Naive B cell (primary cell): ENCODE measurements at regions not wholly inside any gene's neighbourhood (a gene's known extent, or its start where the extent isn't known, plus 50 kb on each side); places are given as distances from the start of the nearest gene placed in this dataset.

ENCODE experiments used
- ATAC-seq, 2 donors: fragments of 150-1000 bp; cut with Tn5 transposase; 2 replicates each; pipeline ENCODE4 v1.10.0; 2021; ENCODE audit warnings: low read depth in 2 of 2, mild to moderate bottlenecking in 2 of 2, moderate library complexity in 2 of 2
- DNase-seq: peaks from one replicate; pipeline ENCODE4 v3.0.0; 2022
- H3K27ac Mint-ChIP-seq, 6 donors: one replicate each; pipeline ENCODE4 v1.8.0; 2020 to 2022; ENCODE audit warnings: mild to moderate bottlenecking in 6 of 6, mixed read lengths in 6 of 6, moderate library complexity in 5 of 6, inconsistent platforms in 2 of 6
- H3K27me3 Mint-ChIP-seq, 3 donors: one replicate each; pipeline ENCODE4 v1.8.0; 2021 to 2022; ENCODE audit warnings: mixed read lengths in 3 of 3, mild to moderate bottlenecking in 1 of 3
- H3K36me3 Mint-ChIP-seq, 2 donors: one replicate each; pipeline ENCODE4 v1.8.0; 2020 to 2022; ENCODE audit warnings: mixed read lengths in 2 of 2, inconsistent platforms in 1 of 2, mild to moderate bottlenecking in 1 of 2
- H3K4me1 Mint-ChIP-seq, 3 donors: one replicate each; pipeline ENCODE4 v1.8.0; 2020 to 2022; ENCODE audit warnings: mixed read lengths in 3 of 3, inconsistent platforms in 1 of 3, mild to moderate bottlenecking in 1 of 3, moderate library complexity in 1 of 3
- H3K4me3 Mint-ChIP-seq, 8 donors: one replicate each; pipeline ENCODE4 v1.8.0; 2020 to 2022; ENCODE audit warnings: mild to moderate bottlenecking in 8 of 8, mixed read lengths in 8 of 8, moderate library complexity in 8 of 8, inconsistent platforms in 2 of 8
- H3K9me3 Mint-ChIP-seq, 7 donors: one replicate each; pipeline ENCODE4 v1.8.0; 2020 to 2022; ENCODE audit warnings: mixed read lengths in 7 of 7, mild to moderate bottlenecking in 5 of 7, inconsistent platforms in 2 of 7, moderate library complexity in 1 of 7

DNA sequence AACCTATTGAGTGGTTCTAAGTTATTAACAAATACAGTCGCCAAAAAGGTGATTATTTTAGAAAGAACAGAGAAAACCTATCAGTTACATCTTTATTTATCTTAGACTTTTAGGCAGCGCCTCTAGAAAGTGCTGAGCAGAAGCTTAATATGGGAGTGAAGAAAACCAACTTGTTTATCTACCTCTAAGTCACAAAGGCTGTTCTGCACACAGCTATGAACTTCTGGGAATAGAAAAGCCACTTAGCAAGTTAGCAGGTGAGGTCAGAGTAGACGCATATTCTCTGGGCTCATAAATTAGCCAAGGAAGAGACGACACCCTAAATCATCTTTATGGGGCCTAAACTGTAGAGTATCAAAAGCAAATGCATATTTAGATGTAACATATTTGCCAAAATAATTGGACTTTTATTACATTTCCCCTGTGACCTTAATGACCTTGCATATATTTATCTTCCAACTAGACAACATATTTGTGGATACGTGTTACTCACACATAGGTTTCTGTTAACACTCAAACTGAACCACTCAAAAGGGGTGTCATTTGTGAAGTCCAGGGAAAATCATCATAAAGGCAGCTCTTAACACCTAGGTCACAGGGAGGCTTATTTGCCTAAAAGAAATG is 267.1 kb downstream of the ADGB start:
- Mint-ChIP-seq H3K27me3 (no peaks in the 10 kb centered on the region), H3K4me3 (no peak overlapping the region), H3K27ac (no peak overlapping the region), H3K4me1 (peaks cover 2 to 5% (median 4%) of the 10 kb centered on the region in 3 donors), H3K9me3 (no peaks in the 10 kb centered on the region), H3K36me3 (no peaks in the 10 kb centered on the region)
- DNase-seq, result no peak
- ATAC-seq, result no peak

DNA sequence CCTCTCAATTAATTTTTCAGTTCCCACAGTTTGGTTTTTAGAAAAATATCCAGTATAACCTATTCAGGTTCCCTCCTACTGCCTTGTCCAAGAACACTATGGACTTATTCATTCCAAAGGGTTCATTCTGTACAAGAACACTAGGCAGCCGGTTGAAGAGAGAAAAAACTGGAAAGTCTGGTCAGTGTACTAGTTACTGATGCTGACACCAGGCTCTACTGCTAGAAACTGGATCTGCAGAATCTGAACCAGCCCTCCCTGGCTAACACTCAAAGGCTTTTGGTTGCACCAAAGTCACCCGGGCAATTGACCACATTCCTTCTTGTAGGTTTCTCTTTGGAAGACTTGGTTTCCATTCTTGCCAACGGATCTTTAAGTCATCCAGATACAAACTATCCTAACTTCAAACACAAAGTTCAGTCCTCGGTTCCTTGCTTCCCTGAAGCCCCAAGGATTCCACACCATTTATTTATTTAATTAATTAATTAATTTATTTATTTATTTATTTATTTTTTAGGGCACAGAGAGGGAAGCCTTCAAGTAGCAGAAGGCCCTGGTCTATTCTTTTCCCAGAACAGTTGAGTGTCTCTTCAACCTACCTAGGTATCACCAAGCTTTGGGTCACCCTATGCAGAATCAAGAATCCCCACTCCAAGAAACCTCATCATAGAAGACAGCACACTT is 268.1 kb downstream of the ADGB start:
- Mint-ChIP-seq H3K36me3 (no peaks in the 10 kb centered on the region), H3K4me3 (no peak overlapping the region), H3K27me3 (no peaks in the 10 kb centered on the region), H3K9me3 (no peaks in the 10 kb centered on the region), H3K4me1 (peaks cover 3 to 6% (median 4%) of the 10 kb centered on the region in 3 donors), H3K27ac (no peak overlapping the region)
- DNase-seq, result no peak
- no peak for ATAC-seq

GRCh38 chr6:146868671-146869209 is 270.0 kb downstream of the ADGB start:
- Mint-ChIP-seq H3K9me3 (no peaks in the 10 kb centered on the region), H3K4me1 (peaks cover 3 to 6% (median 4%) of the 10 kb centered on the region in 3 donors), H3K27ac (no peak overlapping the region), H3K27me3 (no peaks in the 10 kb centered on the region), H3K4me3 (no peak overlapping the region), H3K36me3 (no peaks in the 10 kb centered on the region)
- ATAC-seq, result no peak
- DNase-seq, result no peak

- Mint-ChIP-seq H3K36me3 (no peaks in the 10 kb centered on the region), H3K9me3 (no peaks in the 10 kb centered on the region), H3K4me3 (no peak overlapping the region), H3K4me1 (peaks cover 3 to 6% (median 4%) of the 10 kb centered on the region in 3 donors), H3K27me3 (no peaks in the 10 kb centered on the region), H3K27ac (peak overlapping the region in 3 of 6 donors; percentile 69 to 77 (median 74))
- DNase-seq (no peak), ATAC-seq (no peak)
Observed at GRCh38 chr6:146870760-146871159, 272.0 kb downstream of the ADGB start.

- H3K36me3 Mint-ChIP-seq, result no peaks in the 10 kb centered on the region
- peaks cover 12 to 13% (median 13%) of the 10 kb centered on the region in 3 donors for H3K4me1 Mint-ChIP-seq
- no peak overlapping the region for H3K4me3 Mint-ChIP-seq
- H3K9me3 Mint-ChIP-seq, result no peaks in the 10 kb centered on the region
- no peaks in the 10 kb centered on the region for H3K27me3 Mint-ChIP-seq
- no peak for ATAC-seq
- DNase-seq, result no peak
- H3K27ac Mint-ChIP-seq, result no peak overlapping the region
Observed at GRCh38 chr6:146871611-146872425, 273.0 kb downstream of the ADGB start.

- no peaks in the 10 kb centered on the region for H3K36me3 Mint-ChIP-seq
- ATAC-seq (no peak), DNase-seq (no peak)
- no peaks in the 10 kb centered on the region for H3K27me3 Mint-ChIP-seq
- no peak overlapping the region for H3K4me3 Mint-ChIP-seq
- H3K27ac Mint-ChIP-seq, result no peak overlapping the region
- H3K9me3 Mint-ChIP-seq, result no peaks in the 10 kb centered on the region
- H3K4me1 Mint-ChIP-seq, result peaks cover 15 to 18% (median 17%) of the 10 kb centered on the region in 3 donors
Observed at GRCh38 chr6:146872426-146872785, 273.6 kb downstream of the ADGB start.

DNA sequence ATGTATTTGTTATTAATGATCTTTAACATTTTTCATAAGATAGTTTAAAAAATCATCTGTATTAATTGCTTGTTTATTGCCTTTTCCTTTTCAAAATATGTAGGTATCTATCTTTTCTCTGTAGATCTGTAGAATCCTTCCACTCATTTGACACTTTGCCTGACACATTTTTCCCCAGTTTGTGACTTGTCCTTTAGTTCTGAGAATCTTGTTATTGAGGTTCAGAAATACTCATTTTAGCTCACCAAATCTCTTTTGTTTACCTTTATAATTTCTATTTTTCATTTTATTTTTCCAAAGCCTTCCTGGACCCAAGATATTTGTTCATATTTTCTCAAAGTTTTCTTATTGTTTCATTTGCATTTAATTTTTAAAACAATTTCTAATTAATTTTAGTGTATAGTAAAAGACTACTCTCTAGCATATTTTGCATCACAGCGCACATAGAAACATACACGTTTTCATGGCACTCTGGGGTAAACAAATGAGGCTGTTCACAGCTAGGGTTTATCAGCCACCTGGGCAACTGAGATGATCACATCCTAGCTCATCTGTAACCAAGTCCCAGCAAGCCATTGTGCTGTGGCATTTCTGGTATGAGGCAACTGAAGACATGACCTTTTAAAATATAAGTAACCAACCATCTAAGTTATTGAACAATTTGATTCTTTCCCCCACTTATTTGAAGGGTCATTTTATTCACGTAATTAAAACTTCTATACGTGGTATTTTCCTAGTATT is 275.7 kb downstream of the ADGB start:
- no peaks in the 10 kb centered on the region for H3K9me3 Mint-ChIP-seq
- H3K4me1 Mint-ChIP-seq, result peaks cover 15 to 23% (median 18%) of the 10 kb centered on the region in 3 donors
- DNase-seq (no peak), ATAC-seq (no peak)
- H3K27ac Mint-ChIP-seq, result no peak overlapping the region
- H3K36me3 Mint-ChIP-seq, result no peaks in the 10 kb centered on the region
- no peak overlapping the region for H3K4me3 Mint-ChIP-seq
- no peaks in the 10 kb centered on the region for H3K27me3 Mint-ChIP-seq

- no peak overlapping the region for H3K4me3 Mint-ChIP-seq
- DNase-seq (no peak), ATAC-seq (no peak)
- H3K4me1 Mint-ChIP-seq, result peaks cover 12 to 18% (median 14%) of the 10 kb centered on the region in 3 donors
- peak overlapping the region in 1 of 6 donors; percentile 5 for H3K27ac Mint-ChIP-seq
- H3K9me3 Mint-ChIP-seq, result no peaks in the 10 kb centered on the region
- H3K36me3 Mint-ChIP-seq, result no peaks in the 10 kb centered on the region
- no peaks in the 10 kb centered on the region for H3K27me3 Mint-ChIP-seq
Observed at GRCh38 chr6:146875927-146876270, 277.1 kb downstream of the ADGB start.

- Mint-ChIP-seq H3K9me3 (no peaks in the 10 kb centered on the region), H3K27me3 (peaks cover 0 to 1% (median 0%) of the 10 kb centered on the region in 3 donors), H3K4me3 (no peak overlapping the region), H3K4me1 (peaks cover 12 to 17% (median 14%) of the 10 kb centered on the region in 3 donors), H3K36me3 (no peaks in the 10 kb centered on the region), H3K27ac (peak overlapping the region in 4 of 6 donors; percentile 1 to 85 (median 6))
- DNase-seq (no peak), ATAC-seq (peak; percentile 35 to 44)
Observed at GRCh38 chr6:146876271-146877151, 277.7 kb downstream of the ADGB start.

- H3K27me3 Mint-ChIP-seq, result peaks cover 0 to 9% (median 0%) of the 10 kb centered on the region in 3 donors
- H3K4me3 Mint-ChIP-seq, result no peak overlapping the region
- no peak for DNase-seq
- no peak for ATAC-seq
- no peaks in the 10 kb centered on the region for H3K9me3 Mint-ChIP-seq
- H3K4me1 Mint-ChIP-seq, result peaks cover 12 to 17% (median 14%) of the 10 kb centered on the region in 3 donors
- no peak overlapping the region for H3K27ac Mint-ChIP-seq
- no peaks in the 10 kb centered on the region for H3K36me3 Mint-ChIP-seq
Observed at GRCh38 chr6:146878168-146878951, 279.6 kb downstream of the ADGB start.

GRCh38 chr6:146878952-146879340 is 280.2 kb downstream of the ADGB start:
- H3K4me3 Mint-ChIP-seq, result no peak overlapping the region
- H3K27ac Mint-ChIP-seq, result no peak overlapping the region
- ATAC-seq, result no peak
- peaks cover 12 to 17% (median 14%) of the 10 kb centered on the region in 3 donors for H3K4me1 Mint-ChIP-seq
- H3K27me3 Mint-ChIP-seq, result peaks cover 0 to 9% (median 0%) of the 10 kb centered on the region in 3 donors
- H3K36me3 Mint-ChIP-seq, result no peaks in the 10 kb centered on the region
- no peaks in the 10 kb centered on the region for H3K9me3 Mint-ChIP-seq
- no peak for DNase-seq
